HG02885 (cell line): ENCODE measurements at regions not wholly inside any gene's neighbourhood (a gene's known extent, or its start where the extent isn't known, plus 50 kb on each side); places are given as distances from the start of the nearest gene placed in this dataset.
A peak's percentile ranks its signal among the peaks of the same experiment; 100 is the strongest.

Experiments
- ATAC-seq: cut with Tn5 transposase; IDR thresholded peaks from one replicate; pipeline ENCODE4 v1.9.1; 2021; ENCODE audit warnings: mild to moderate bottlenecking; ENCODE audit not compliant: unreplicated experiment, poor library complexity

GRCh38 chr6:159100395-159101182 is 55.8 kb upstream of the TAGAP start:
- ATAC-seq: no peak

- ATAC-seq: no peak
Observed at GRCh38 chr6:159099961-159100360, 55.2 kb upstream of the TAGAP start.

GRCh38 chr6:159099276-159099675 is 54.5 kb upstream of the TAGAP start:
- ATAC-seq: no peak

- peak; percentile 41 for ATAC-seq
Observed at GRCh38 chr6:159098636-159099106, 53.9 kb upstream of the TAGAP start.

GRCh38 chr6:159097256-159097655 is 52.5 kb upstream of the TAGAP start:
- no peak for ATAC-seq

GRCh38 chr6:159095616-159096015 is 50.8 kb upstream of the TAGAP start:
- no peak for ATAC-seq

- peak; percentile 69 for ATAC-seq
Observed at GRCh38 chr6:159094444-159095252, 49.9 kb upstream of the TAGAP start.
